Neuron (in vitro differentiated cells): ENCODE measurements at regions not wholly inside any gene's neighbourhood (a gene's known extent, or its start where the extent isn't known, plus 50 kb on each side); places are given as distances from the start of the nearest gene placed in this dataset.
"Not testable (repeated sequence)": the region's sequence is repeated elsewhere in the genome, so short reads cannot be mapped to it uniquely, and the experiment has no call there.

Source experiments
- H2AFZ ChIP-seq: one replicate; pipeline ENCODE4 v1.6.1; 2013; ENCODE audit warnings: low read depth, mild to moderate bottlenecking, inconsistent platforms, low read length, moderate library complexity
- H3K27me3 ChIP-seq: one replicate; pipeline ENCODE4 v1.6.1; 2013; ENCODE audit warnings: low read length; ENCODE audit not compliant: insufficient read depth
- H3K36me3 ChIP-seq: one replicate; pipeline ENCODE4 v1.6.1; 2013; ENCODE audit warnings: low read length; ENCODE audit not compliant: insufficient read depth
- H3K4me1 ChIP-seq: one replicate; pipeline ENCODE4 v1.6.1; 2013; ENCODE audit warnings: low read length; ENCODE audit not compliant: insufficient read depth
- H3K4me3 ChIP-seq: 2 replicates; pipeline ENCODE4 v1.5.1; 2013; ENCODE audit warnings: mild to moderate bottlenecking, low read length, moderate library complexity
- H3K9me3 ChIP-seq: one replicate; pipeline ENCODE4 v1.6.1; 2013; ENCODE audit warnings: low read length

GRCh38 chr5:125228363-125229070 lies 482.1 kb upstream of the ZNF608 start:
- H3K36me3 ChIP-seq, result no peaks in the 10 kb centered on the region
- H3K4me3 ChIP-seq, result no peak overlapping the region
- H3K27me3 ChIP-seq, result no peaks in the 10 kb centered on the region
- H3K9me3 ChIP-seq, result no peaks in the 10 kb centered on the region
- H3K4me1 ChIP-seq, result peaks cover 8% of the 10 kb centered on the region
- no peak overlapping the region for H2AFZ ChIP-seq

- Histone ChIP-seq H3K36me3 (no peaks in the 10 kb centered on the region), H2AFZ (no peak overlapping the region), H3K9me3 (no peaks in the 10 kb centered on the region), H3K4me3 (no peak overlapping the region), H3K4me1 (peaks cover 18% of the 10 kb centered on the region), H3K27me3 (no peaks in the 10 kb centered on the region)
These were observed 483.1 kb upstream of the ZNF608 start for GRCh38 chr5:125229556-125229955.

- no peaks in the 10 kb centered on the region for H3K36me3 ChIP-seq
- H3K9me3 ChIP-seq, result no peaks in the 10 kb centered on the region
- no peak overlapping the region for H3K4me3 ChIP-seq
- H3K4me1 ChIP-seq, result peaks cover 48% of the 10 kb centered on the region
- H2AFZ ChIP-seq, result no peak overlapping the region
- no peaks in the 10 kb centered on the region for H3K27me3 ChIP-seq
These were observed 486.4 kb upstream of the ZNF608 start for GRCh38 chr5:125232779-125233230.

- H3K4me1 ChIP-seq, result peaks cover 44% of the 10 kb centered on the region
These were observed 487.5 kb upstream of the ZNF608 start for GRCh38 chr5:125233944-125234343.

GRCh38 chr5:125236007-125236406 lies 489.6 kb upstream of the ZNF608 start:
- Histone ChIP-seq H3K4me3 (no peak overlapping the region), H3K4me1 (peaks cover 42% of the 10 kb centered on the region), H3K36me3 (no peaks in the 10 kb centered on the region), H3K9me3 (no peaks in the 10 kb centered on the region), H2AFZ (no peak overlapping the region), H3K27me3 (no peaks in the 10 kb centered on the region)

More at GRCh38 chr5:125233944-125234343, 487.5 kb upstream of the ZNF608 start:
- Histone ChIP-seq H3K27me3 (no peaks in the 10 kb centered on the region), H2AFZ (no peak overlapping the region), H3K9me3 (no peaks in the 10 kb centered on the region), H3K36me3 (no peaks in the 10 kb centered on the region), H3K4me3 (no peak overlapping the region)

- Histone ChIP-seq H3K9me3 (no peaks in the 10 kb centered on the region), H3K4me3 (no peak overlapping the region), H3K36me3 (no peaks in the 10 kb centered on the region), H3K27me3 (no peaks in the 10 kb centered on the region), H3K4me1 (peaks cover 42% of the 10 kb centered on the region), H2AFZ (no peak overlapping the region)
These were observed 490.5 kb upstream of the ZNF608 start for GRCh38 chr5:125236981-125237380.

- H3K27me3 ChIP-seq, result no peaks in the 10 kb centered on the region
- H2AFZ ChIP-seq, result no peak overlapping the region
- H3K9me3 ChIP-seq, result no peaks in the 10 kb centered on the region
- no peaks in the 10 kb centered on the region for H3K4me1 ChIP-seq
- no peaks in the 10 kb centered on the region for H3K36me3 ChIP-seq
- H3K4me3 ChIP-seq, result no peak overlapping the region
These were observed 498.1 kb upstream of the ZNF608 start for GRCh38 chr5:125244531-125244930.

- no peaks in the 10 kb centered on the region for H3K4me1 ChIP-seq
- no peaks in the 10 kb centered on the region for H3K27me3 ChIP-seq
- no peak overlapping the region for H2AFZ ChIP-seq
- no peaks in the 10 kb centered on the region for H3K9me3 ChIP-seq
- H3K4me3 ChIP-seq, result no peak overlapping the region
- no peaks in the 10 kb centered on the region for H3K36me3 ChIP-seq
These were observed 498.8 kb upstream of the ZNF608 start for GRCh38 chr5:125245216-125245615.

- Histone ChIP-seq H3K4me1 (no peaks in the 10 kb centered on the region), H3K27me3 (no peaks in the 10 kb centered on the region), H2AFZ (no peak overlapping the region), H3K36me3 (no peaks in the 10 kb centered on the region), H3K4me3 (no peak overlapping the region), H3K9me3 (peaks cover 6% of the 10 kb centered on the region)
These were observed 503.0 kb upstream of the ZNF608 start for GRCh38 chr5:125249400-125249799.

- Histone ChIP-seq H3K36me3 (no peaks in the 10 kb centered on the region), H3K9me3 (peaks cover 6% of the 10 kb centered on the region), H3K4me1 (no peaks in the 10 kb centered on the region)
These were observed 505.3 kb upstream of the ZNF608 start for GRCh38 chr5:125251703-125252102.

GRCh38 chr5:125253634-125254033 lies 507.2 kb upstream of the ZNF608 start:
- H3K9me3 ChIP-seq, H3K4me1 ChIP-seq, H3K36me3 ChIP-seq, H2AFZ ChIP-seq, H3K4me3 ChIP-seq, H3K27me3 ChIP-seq: not testable (repeated sequence)

More at GRCh38 chr5:125251703-125252102, 505.3 kb upstream of the ZNF608 start:
- no peak overlapping the region for H2AFZ ChIP-seq
- no peak overlapping the region for H3K4me3 ChIP-seq
- no peaks in the 10 kb centered on the region for H3K27me3 ChIP-seq

GRCh38 chr5:125254267-125254666 lies 507.8 kb upstream of the ZNF608 start:
- Histone ChIP-seq H3K4me3 (no peak overlapping the region), H3K4me1 (peaks cover 10% of the 10 kb centered on the region)

GRCh38 chr5:125256296-125256695 lies 509.9 kb upstream of the ZNF608 start:
- Histone ChIP-seq H2AFZ (no peak overlapping the region), H3K36me3 (no peaks in the 10 kb centered on the region), H3K9me3 (peaks cover 6% of the 10 kb centered on the region), H3K27me3 (no peaks in the 10 kb centered on the region), H3K4me3 (no peak overlapping the region), H3K4me1 (peaks cover 10% of the 10 kb centered on the region)

More at GRCh38 chr5:125254267-125254666, 507.8 kb upstream of the ZNF608 start:
- Histone ChIP-seq H3K36me3 (no peaks in the 10 kb centered on the region), H3K27me3 (no peaks in the 10 kb centered on the region), H3K9me3 (peaks cover 6% of the 10 kb centered on the region), H2AFZ (no peak overlapping the region)
